Mammary epithelial cell (primary cell): ENCODE measurements at regions not wholly inside any gene's neighbourhood (a gene's known extent, or its start where the extent isn't known, plus 50 kb on each side); places are given as distances from the start of the nearest gene placed in this dataset.

Source experiments
- EZH2 ChIP-seq: IDR thresholded peaks from 2 replicates; pipeline ENCODE4 v1.6.1; 2012; ENCODE audit warnings: low read length, inconsistent platforms, borderline replicate concordance
- TF ChIP-seq, protein P1 (sequence below), 2 donors: IDR thresholded peaks in 1 of 2; conservative IDR thresholded peaks in 1 of 2; 2 replicates each; pipeline ENCODE4 v1.5.1; 2011 to 2012; ENCODE audit warnings: inconsistent platforms in 2 of 2, low read length in 2 of 2, mild to moderate bottlenecking in 2 of 2, control low read depth in 1 of 2, low read depth in 1 of 2; ENCODE audit not compliant: insufficient read depth in 1 of 2; ENCODE audit errors: extremely low read depth in 1 of 2

DNA sequence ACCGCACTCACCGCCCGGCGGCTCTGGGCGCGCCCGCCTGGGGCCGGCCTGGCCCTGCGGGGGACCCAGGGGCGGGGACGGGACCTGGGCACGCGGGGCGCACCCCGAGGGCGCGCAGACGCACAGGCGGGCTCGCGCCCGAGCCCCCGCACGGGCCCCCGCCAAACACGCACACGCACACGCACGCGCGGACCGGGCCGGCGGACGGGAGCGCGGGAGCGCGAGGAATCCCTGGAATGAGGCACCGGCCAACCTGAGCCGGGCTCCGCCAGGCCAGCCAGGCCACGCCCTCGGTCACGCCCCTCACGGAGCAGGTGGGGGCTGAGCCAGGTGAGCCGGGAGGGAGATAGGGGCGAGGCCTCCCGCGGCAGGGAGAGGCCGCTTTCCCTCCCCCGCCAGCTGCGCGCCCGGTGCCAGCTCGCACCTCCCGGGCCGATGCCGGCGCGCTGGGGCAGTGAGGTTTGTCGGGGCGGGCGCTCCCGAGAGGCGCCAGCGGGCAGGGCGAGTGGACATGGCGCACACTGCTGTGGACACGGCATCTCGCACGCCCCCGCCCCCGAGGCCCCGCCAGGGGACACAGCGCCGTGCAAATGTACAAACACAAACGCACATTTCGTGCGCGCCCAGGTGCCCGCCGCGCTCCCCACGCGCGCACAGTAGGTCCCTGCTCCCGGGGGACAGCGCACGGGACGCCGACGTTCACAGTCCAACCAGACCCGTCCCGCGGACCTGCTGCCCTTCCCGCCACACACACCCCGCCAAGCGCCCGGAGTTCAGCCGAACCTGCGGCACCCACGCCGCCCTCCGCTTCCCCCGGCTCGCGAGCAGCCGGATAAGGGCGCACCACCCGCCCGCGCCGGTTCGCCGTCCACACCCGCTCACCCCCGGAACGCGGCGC, 75.9 kb upstream of the VGLL4 start:
- TF ChIP-seq, protein P1, sequence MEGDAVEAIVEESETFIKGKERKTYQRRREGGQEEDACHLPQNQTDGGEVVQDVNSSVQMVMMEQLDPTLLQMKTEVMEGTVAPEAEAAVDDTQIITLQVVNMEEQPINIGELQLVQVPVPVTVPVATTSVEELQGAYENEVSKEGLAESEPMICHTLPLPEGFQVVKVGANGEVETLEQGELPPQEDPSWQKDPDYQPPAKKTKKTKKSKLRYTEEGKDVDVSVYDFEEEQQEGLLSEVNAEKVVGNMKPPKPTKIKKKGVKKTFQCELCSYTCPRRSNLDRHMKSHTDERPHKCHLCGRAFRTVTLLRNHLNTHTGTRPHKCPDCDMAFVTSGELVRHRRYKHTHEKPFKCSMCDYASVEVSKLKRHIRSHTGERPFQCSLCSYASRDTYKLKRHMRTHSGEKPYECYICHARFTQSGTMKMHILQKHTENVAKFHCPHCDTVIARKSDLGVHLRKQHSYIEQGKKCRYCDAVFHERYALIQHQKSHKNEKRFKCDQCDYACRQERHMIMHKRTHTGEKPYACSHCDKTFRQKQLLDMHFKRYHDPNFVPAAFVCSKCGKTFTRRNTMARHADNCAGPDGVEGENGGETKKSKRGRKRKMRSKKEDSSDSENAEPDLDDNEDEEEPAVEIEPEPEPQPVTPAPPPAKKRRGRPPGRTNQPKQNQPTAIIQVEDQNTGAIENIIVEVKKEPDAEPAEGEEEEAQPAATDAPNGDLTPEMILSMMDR (conservative IDR thresholded peaks at IDR 0.05 in 1 of 2, IDR thresholded peaks at IDR 0.05 in 1 of 2; ENCODE audit: extremely low read depth in 1 of 2, insufficient read depth in 1 of 2, low read depth in 1 of 2, low read length in 2 of 2), result no peak
- TF ChIP-seq EZH2, result no peak
